Fibroblast of lung (primary cell): ENCODE measurements at regions not wholly inside any gene's neighbourhood (a gene's known extent, or its start where the extent isn't known, plus 50 kb on each side); places are given as distances from the start of the nearest gene placed in this dataset.
A peak's percentile ranks its signal among the peaks of the same experiment; 100 is the strongest.

Source experiments
- DNase-seq, 2 donors: peaks; one replicate each; pipeline versions ENCODE4 v3.0.0 to v3.0.0-alpha.2; 2010; ENCODE audit warnings: low read depth in 2 of 2
- H2AFZ ChIP-seq: 2 replicates; pipeline ENCODE4 v1.5.1; 2012; ENCODE audit warnings: low read length, control low read depth, inconsistent platforms
- H3K27ac ChIP-seq: 2 replicates; pipeline ENCODE4 v1.5.1; 2011; ENCODE audit warnings: low read length, control low read depth; ENCODE audit not compliant: insufficient read depth
- H3K27me3 ChIP-seq: 2 replicates; pipeline ENCODE4 v1.5.1; 2011; ENCODE audit warnings: mild to moderate bottlenecking, low read length; ENCODE audit not compliant: control insufficient read depth, insufficient read depth
- H3K36me3 ChIP-seq: 2 replicates; pipeline ENCODE4 v1.5.1; 2011; ENCODE audit warnings: low read length; ENCODE audit not compliant: control insufficient read depth, insufficient read depth
- H3K4me1 ChIP-seq: 2 replicates; pipeline ENCODE4 v1.5.1; 2011; ENCODE audit warnings: low read length; ENCODE audit not compliant: control insufficient read depth, insufficient read depth; ENCODE audit errors: extremely low read depth
- H3K4me2 ChIP-seq: 2 replicates; pipeline ENCODE4 v1.5.1; 2011; ENCODE audit warnings: low read length, control low read depth; ENCODE audit not compliant: insufficient read depth; ENCODE audit errors: extremely low read depth
- H3K4me3 ChIP-seq, 4 experiments: fragments of 200-600 bp in 1 of 4; sonication (generic) in 1 of 4; replicated peaks in 1 of 4; 2 replicates each; pipeline ENCODE4 v1.5.1; 2011 to 2016; ENCODE audit warnings: low read length in 4 of 4, low read depth in 3 of 4, mild to moderate bottlenecking in 3 of 4, control low read depth in 2 of 4, inconsistent platforms in 1 of 4, mixed read lengths in 1 of 4; ENCODE audit not compliant: insufficient read depth in 1 of 4; ENCODE audit errors: control extremely low read depth in 1 of 4
- H3K79me2 ChIP-seq: 2 replicates; pipeline ENCODE4 v1.5.1; 2012; ENCODE audit warnings: mild to moderate bottlenecking, low read length, inconsistent platforms; ENCODE audit not compliant: control insufficient read depth, insufficient read depth
- H3K9ac ChIP-seq: 2 replicates; pipeline ENCODE4 v1.5.1; 2011; ENCODE audit warnings: mild to moderate bottlenecking, low read length, control low read depth; ENCODE audit not compliant: insufficient read depth
- H3K9me3 ChIP-seq: 2 replicates; pipeline ENCODE4 v1.5.1; 2012; ENCODE audit warnings: low read depth, low read length; ENCODE audit not compliant: control insufficient read depth, insufficient read depth
- H4K20me1 ChIP-seq: 2 replicates; pipeline ENCODE4 v1.5.1; 2011; ENCODE audit warnings: low read length; ENCODE audit not compliant: control insufficient read depth, insufficient read depth; ENCODE audit errors: extremely low read depth
- CTCF ChIP-seq, 2 donors: IDR thresholded peaks in 1 of 2; conservative IDR thresholded peaks in 1 of 2; 1 replicate in 1 of 2; 2 replicates in 1 of 2; pipeline ENCODE4 v1.5.1; 2011 to 2012; ENCODE audit warnings: low read length in 2 of 2, control low read depth in 1 of 2, inconsistent platforms in 1 of 2, low read depth in 1 of 2, mild to moderate bottlenecking in 1 of 2
- EZH2 ChIP-seq: IDR thresholded peaks from 2 replicates; pipeline ENCODE4 v1.5.1; 2012; ENCODE audit warnings: low read length, control low read depth, mild to moderate bottlenecking; ENCODE audit errors: missing control alignments

- Histone ChIP-seq H3K9me3 (no peaks in the 10 kb centered on the region), H3K27me3 (no peaks in the 10 kb centered on the region), H3K4me3 (no peak overlapping the region), H3K36me3 (no peaks in the 10 kb centered on the region), H3K4me2 (no peak overlapping the region), H3K9ac (no peak overlapping the region), H4K20me1 (no peaks in the 10 kb centered on the region), H2AFZ (no peak overlapping the region), H3K4me1 (no peaks in the 10 kb centered on the region), H3K27ac (no peak overlapping the region), H3K79me2 (no peaks in the 10 kb centered on the region)
- no peak for TF ChIP-seq EZH2
- TF ChIP-seq CTCF (conservative IDR thresholded peaks at IDR 0.05 in 1 of 2, IDR thresholded peaks at IDR 0.05 in 1 of 2; ENCODE audit: low read depth in 1 of 2, low read length in 2 of 2), result no peak
- DNase-seq, result no peak
These were observed 809.6 kb downstream of the CDH11 start for GRCh38 chr16:64312292-64312691.

DNA sequence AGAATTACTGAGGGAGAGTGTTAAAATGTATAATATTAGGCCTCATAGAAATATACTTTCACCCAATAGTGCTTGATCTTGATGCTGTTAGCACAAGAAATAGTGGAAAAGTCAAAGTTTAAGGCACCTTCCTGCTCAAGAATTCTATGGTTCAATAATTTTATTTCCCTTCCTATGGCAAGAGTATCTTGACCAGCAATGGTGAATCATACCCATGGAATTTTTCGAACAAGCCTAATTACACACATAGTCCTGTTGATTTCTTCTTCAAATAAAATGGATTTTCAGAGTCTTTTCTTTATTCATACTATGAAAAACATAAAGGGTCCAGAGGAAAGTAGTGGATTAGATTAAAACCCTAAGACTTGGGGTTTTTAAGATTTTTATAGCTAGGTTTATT is 810.6 kb downstream of the CDH11 start:
- Histone ChIP-seq H3K27ac (no peak overlapping the region), H4K20me1 (no peaks in the 10 kb centered on the region), H3K36me3 (no peaks in the 10 kb centered on the region), H3K9ac (no peak overlapping the region), H3K27me3 (no peaks in the 10 kb centered on the region), H3K4me3 (no peak overlapping the region), H3K9me3 (no peaks in the 10 kb centered on the region), H3K4me2 (no peak overlapping the region), H2AFZ (no peak overlapping the region), H3K4me1 (no peaks in the 10 kb centered on the region), H3K79me2 (no peaks in the 10 kb centered on the region)
- no peak for TF ChIP-seq EZH2
- no peak for TF ChIP-seq CTCF (conservative IDR thresholded peaks at IDR 0.05 in 1 of 2, IDR thresholded peaks at IDR 0.05 in 1 of 2; ENCODE audit: low read depth in 1 of 2, low read length in 2 of 2)
- peak; percentile 17 to 48 for DNase-seq

- no peaks in the 10 kb centered on the region for H3K4me1 ChIP-seq
These were observed 812.3 kb downstream of the CDH11 start for GRCh38 chr16:64309398-64310110.

More at GRCh38 chr16:64309398-64310110, 812.3 kb downstream of the CDH11 start:
- Histone ChIP-seq H4K20me1 (no peaks in the 10 kb centered on the region), H3K36me3 (no peaks in the 10 kb centered on the region), H2AFZ (no peak overlapping the region), H3K27ac (no peak overlapping the region), H3K4me2 (no peak overlapping the region), H3K4me3 (no peak overlapping the region), H3K27me3 (no peaks in the 10 kb centered on the region), H3K9ac (no peak overlapping the region), H3K79me2 (no peaks in the 10 kb centered on the region), H3K9me3 (no peaks in the 10 kb centered on the region)
- DNase-seq, result no peak
- TF ChIP-seq CTCF (conservative IDR thresholded peaks at IDR 0.05 in 1 of 2, IDR thresholded peaks at IDR 0.05 in 1 of 2; ENCODE audit: low read depth in 1 of 2, low read length in 2 of 2), result no peak
